ENCODE measurements at regions not wholly inside any gene's neighbourhood (a gene's known extent, or its start where the extent isn't known, plus 50 kb on each side); places are given as distances from the start of the nearest gene placed in this dataset.

DNA sequence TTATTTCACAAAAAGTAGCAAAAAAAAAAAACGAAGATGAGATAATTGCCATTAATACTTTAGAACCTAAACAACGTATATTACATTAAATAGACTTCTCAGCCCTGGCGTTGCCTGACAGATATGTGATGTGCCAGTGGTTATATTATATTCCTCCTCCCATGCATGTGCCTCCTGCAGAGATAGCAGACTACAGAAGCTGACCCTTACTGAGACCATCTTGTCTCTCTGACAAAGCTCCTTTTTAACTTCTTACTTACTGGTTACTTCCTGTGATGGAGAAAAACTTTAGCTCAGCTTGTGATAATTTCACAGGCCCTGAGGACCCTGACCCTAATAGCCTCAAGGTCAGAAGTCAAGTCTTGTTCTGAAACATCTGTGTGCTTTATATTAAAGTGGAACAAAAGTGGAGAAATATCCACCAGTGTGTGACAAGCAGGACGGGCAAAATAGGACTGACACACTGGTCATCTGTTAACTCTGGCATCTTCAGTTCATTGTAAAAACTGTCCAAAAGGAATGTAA lies 80.6 kb upstream of the POU5F2 start:
- TF ChIP-seq, protein P1, sequence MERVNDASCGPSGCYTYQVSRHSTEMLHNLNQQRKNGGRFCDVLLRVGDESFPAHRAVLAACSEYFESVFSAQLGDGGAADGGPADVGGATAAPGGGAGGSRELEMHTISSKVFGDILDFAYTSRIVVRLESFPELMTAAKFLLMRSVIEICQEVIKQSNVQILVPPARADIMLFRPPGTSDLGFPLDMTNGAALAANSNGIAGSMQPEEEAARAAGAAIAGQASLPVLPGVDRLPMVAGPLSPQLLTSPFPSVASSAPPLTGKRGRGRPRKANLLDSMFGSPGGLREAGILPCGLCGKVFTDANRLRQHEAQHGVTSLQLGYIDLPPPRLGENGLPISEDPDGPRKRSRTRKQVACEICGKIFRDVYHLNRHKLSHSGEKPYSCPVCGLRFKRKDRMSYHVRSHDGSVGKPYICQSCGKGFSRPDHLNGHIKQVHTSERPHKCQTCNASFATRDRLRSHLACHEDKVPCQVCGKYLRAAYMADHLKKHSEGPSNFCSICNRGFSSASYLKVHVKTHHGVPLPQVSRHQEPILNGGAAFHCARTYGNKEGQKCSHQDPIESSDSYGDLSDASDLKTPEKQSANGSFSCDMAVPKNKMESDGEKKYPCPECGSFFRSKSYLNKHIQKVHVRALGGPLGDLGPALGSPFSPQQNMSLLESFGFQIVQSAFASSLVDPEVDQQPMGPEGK (CRISPR knock-in tag; IDR thresholded peaks at IDR 0.05; ENCODE audit: borderline replicate concordance): no peak
- no peak for TF ChIP-seq SNAI2 (CRISPR knock-in tag; IDR thresholded peaks at IDR 0.05)
- TF ChIP-seq ZNF565 (CRISPR knock-in tag; conservative IDR thresholded peaks at IDR 0.05; ENCODE audit: low read depth): no peak
- no peak for TF ChIP-seq ESRRG (CRISPR knock-in tag; IDR thresholded peaks at IDR 0.05)
- no peak for TF ChIP-seq ZFP30 (CRISPR knock-in tag; IDR thresholded peaks at IDR 0.05)
- TF ChIP-seq TOX (CRISPR knock-in tag; IDR thresholded peaks at IDR 0.05; ENCODE audit: borderline replicate concordance): no peak
- TF ChIP-seq GLIS3 (CRISPR knock-in tag; IDR thresholded peaks at IDR 0.05): no peak
- no peak for TF ChIP-seq ARNTL (CRISPR knock-in tag; IDR thresholded peaks at IDR 0.05; ENCODE audit: borderline replicate concordance, low read depth)
- no peak for TF ChIP-seq PPARA (CRISPR knock-in tag; IDR thresholded peaks at IDR 0.05; ENCODE audit: borderline replicate concordance)
